GM12892 (cell line): ENCODE measurements at regions not wholly inside any gene's neighbourhood (a gene's known extent, or its start where the extent isn't known, plus 50 kb on each side); places are given as distances from the start of the nearest gene placed in this dataset.

Source experiments
- POLR2A ChIP-seq: IDR thresholded peaks from 2 replicates; pipeline ENCODE4 v1.6.1; 2011; ENCODE audit warnings: low read depth, low read length, control low read depth
- POLR2AphosphoS5 ChIP-seq: IDR thresholded peaks from 2 replicates; pipeline ENCODE4 v1.6.1; 2011; ENCODE audit warnings: low read depth, low read length, control low read depth
- TAF1 ChIP-seq: IDR thresholded peaks from 2 replicates; pipeline ENCODE4 v1.6.1; 2011; ENCODE audit warnings: low read depth, mild to moderate bottlenecking, control low read depth, low read length, borderline replicate concordance

DNA sequence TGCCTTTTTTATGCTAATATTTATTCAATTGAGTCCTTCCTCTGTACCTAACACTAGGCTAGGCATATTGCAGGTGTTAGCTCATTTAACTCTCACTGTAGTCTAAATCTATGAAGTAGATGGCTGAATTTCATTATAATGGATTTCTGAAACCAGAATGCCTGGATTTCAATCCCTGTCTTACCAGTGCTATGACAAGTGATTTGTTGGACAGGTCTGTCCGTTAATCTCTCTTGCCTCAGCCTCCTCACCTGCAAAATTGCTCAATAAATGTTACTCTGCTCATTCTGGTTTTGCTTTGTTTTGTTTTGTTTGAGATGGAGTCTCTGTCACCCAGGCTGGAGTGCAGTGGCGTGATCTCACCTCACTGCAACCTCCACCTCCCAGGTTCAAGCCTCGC is 146.1 kb upstream of the ADGRL2 start:
- TF ChIP-seq POLR2AphosphoS5, result no peak
- TF ChIP-seq POLR2A, result no peak
- TF ChIP-seq TAF1, result no peak
